ENCODE measurements at regions not wholly inside any gene's neighbourhood (a gene's known extent, or its start where the extent isn't known, plus 50 kb on each side); places are given as distances from the start of the nearest gene placed in this dataset.
"Not testable (repeated sequence)": the region's sequence is repeated elsewhere in the genome, so short reads cannot be mapped to it uniquely, and the experiment has no call there.

GRCh38 chr22:48301421-48301820, 1526.3 kb downstream of the BRD1 start:
- no peaks in the 10 kb centered on the region for H3K4me1 Mint-ChIP-seq
- H3K27ac Mint-ChIP-seq, result peak overlapping the region in 1 of 8 donors; percentile 56
- no peaks in the 10 kb centered on the region for H3K9me3 ChIP-seq (ENCODE audit: low read length)
- ChIA-PET CTCF (no interaction called here), POLR2A (no interaction called here)
- DNase-seq, result no peak
- H3K9me3 Mint-ChIP-seq, result no peaks in the 10 kb centered on the region
- peaks cover 4 to 10% of the 10 kb centered on the region in 2 donors for H3K27me3 Mint-ChIP-seq
- H3K36me3 ChIP-seq (ENCODE audit: insufficient read depth, low read length), result no peaks in the 10 kb centered on the region
- no peaks in the 10 kb centered on the region for H3K4me1 ChIP-seq (ENCODE audit: insufficient read depth, low read length)
- no peak overlapping the region for H3K27ac ChIP-seq (ENCODE audit: low read depth, low read length)
- H3K36me3 Mint-ChIP-seq, result no peaks in the 10 kb centered on the region
- no peak overlapping the region for H3K4me3 ChIP-seq (ENCODE audit: low read length)
- no peak overlapping the region for H3K4me3 Mint-ChIP-seq
- no peaks in the 10 kb centered on the region for H3K27me3 ChIP-seq (ENCODE audit: insufficient read depth, low read length, poor library complexity, severe bottlenecking)

DNA sequence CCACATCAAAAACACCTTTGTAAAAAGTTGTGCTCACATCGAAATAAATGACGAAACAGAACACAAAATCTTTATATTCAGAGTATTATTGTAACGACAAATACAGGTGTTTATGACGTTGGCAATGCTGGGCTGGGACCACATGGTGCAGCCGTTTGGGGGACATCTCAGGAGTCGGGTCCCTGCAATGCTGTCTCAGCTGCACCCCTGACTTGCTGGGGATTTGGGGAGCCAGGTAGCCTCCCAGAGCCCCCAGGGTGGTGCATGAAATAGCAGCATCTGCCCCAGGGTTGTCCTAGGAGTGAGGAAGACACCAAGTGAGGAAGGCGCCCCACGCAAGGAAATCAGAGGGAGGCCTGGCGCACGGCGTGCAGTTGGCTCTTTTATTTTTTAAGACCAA, 1526.8 kb downstream of the BRD1 start:
- no peak for DNase-seq
- Histone ChIP-seq H3K27ac (ENCODE audit: low read depth, low read length) (no peak overlapping the region), H3K9me3 (ENCODE audit: low read length) (no peaks in the 10 kb centered on the region), H3K4me3 (ENCODE audit: low read length) (no peak overlapping the region), H3K4me1 (ENCODE audit: insufficient read depth, low read length) (no peaks in the 10 kb centered on the region), H3K27me3 (ENCODE audit: insufficient read depth, low read length, poor library complexity, severe bottlenecking) (no peaks in the 10 kb centered on the region), H3K36me3 (ENCODE audit: insufficient read depth, low read length) (no peaks in the 10 kb centered on the region)
- Mint-ChIP-seq H3K36me3 (no peaks in the 10 kb centered on the region), H3K4me3 (no peak overlapping the region), H3K27me3 (peaks cover 4 to 10% of the 10 kb centered on the region in 2 donors), H3K4me1 (no peaks in the 10 kb centered on the region), H3K27ac (no peak overlapping the region), H3K9me3 (no peaks in the 10 kb centered on the region)
- POLR2A ChIA-PET, result no interaction called here
- CTCF ChIA-PET, result no interaction called here

DNA sequence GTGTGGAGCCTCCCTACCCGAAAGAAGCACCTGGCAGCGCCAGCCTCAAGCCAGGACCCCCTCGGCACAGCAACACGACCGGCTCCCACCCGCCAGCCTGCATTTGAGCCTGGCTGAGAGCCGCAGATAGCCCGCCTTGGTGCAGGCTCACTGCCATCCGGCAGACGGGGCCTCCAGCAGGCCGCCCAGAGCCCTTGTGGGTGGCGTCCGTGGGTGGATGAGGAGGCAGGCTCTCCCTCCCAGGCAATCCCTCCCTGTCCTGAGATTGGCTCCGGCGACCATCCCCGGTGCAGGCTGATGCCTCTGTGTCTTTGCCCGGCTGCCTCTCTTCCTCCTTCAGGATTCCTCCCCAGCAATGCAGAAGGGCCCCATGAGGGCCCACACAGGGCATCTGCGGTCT, 1527.9 kb downstream of the BRD1 start:
- H3K27me3 ChIP-seq (ENCODE audit: insufficient read depth, low read length, poor library complexity, severe bottlenecking), result no peaks in the 10 kb centered on the region
- no peak overlapping the region for H3K27ac ChIP-seq (ENCODE audit: low read depth, low read length)
- H3K4me3 Mint-ChIP-seq, result no peak overlapping the region
- no peaks in the 10 kb centered on the region for H3K36me3 ChIP-seq (ENCODE audit: insufficient read depth, low read length)
- no peaks in the 10 kb centered on the region for H3K9me3 ChIP-seq (ENCODE audit: low read length)
- ChIA-PET CTCF (no interaction called here), POLR2A (no interaction called here)
- H3K9me3 Mint-ChIP-seq, result no peaks in the 10 kb centered on the region
- DNase-seq, result peak in 1 of 5 donors; percentile 28
- no peaks in the 10 kb centered on the region for H3K36me3 Mint-ChIP-seq
- H3K4me1 Mint-ChIP-seq, result no peaks in the 10 kb centered on the region
- no peaks in the 10 kb centered on the region for H3K4me1 ChIP-seq (ENCODE audit: insufficient read depth, low read length)
- H3K4me3 ChIP-seq (ENCODE audit: low read length), result no peak overlapping the region
- H3K27me3 Mint-ChIP-seq, result peaks cover 0 to 7% of the 10 kb centered on the region in 2 donors
- no peak overlapping the region for H3K27ac Mint-ChIP-seq

DNA sequence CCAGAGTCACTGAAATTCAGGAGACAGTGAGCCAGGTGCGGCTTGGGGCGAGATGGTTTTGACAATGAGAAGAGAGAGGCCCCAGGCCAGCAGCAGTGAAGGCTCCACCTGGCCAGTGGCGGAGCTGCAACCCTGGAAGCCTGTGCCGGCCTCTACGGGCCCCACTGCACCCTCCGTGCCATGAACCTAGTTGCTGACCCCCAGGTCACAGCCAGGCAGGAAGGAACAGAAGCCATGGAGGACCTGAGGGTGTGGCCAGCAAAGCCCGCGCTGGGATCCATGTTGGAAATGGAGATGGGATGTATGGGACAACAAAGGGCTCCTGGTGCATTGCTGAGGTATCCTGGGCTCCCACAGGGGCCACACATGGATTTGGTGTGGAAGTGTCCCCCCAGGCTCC, 1528.5 kb downstream of the BRD1 start:
- POLR2A ChIA-PET, result no interaction called here
- no peaks in the 10 kb centered on the region for H3K36me3 Mint-ChIP-seq

GRCh38 chr22:48297296-48297695, 1530.4 kb downstream of the BRD1 start:
- Mint-ChIP-seq H3K36me3 (no peaks in the 10 kb centered on the region), H3K27ac (no peak overlapping the region), H3K4me1 (no peaks in the 10 kb centered on the region), H3K4me3 (no peak overlapping the region), H3K27me3 (peaks cover 0 to 3% of the 10 kb centered on the region in 2 donors), H3K9me3 (peaks cover 0 to 4% (median 0%) of the 10 kb centered on the region in 5 donors)
- H3K4me3 ChIP-seq (ENCODE audit: low read length), result no peak overlapping the region
- DNase-seq, result no peak
- H3K36me3 ChIP-seq (ENCODE audit: insufficient read depth, low read length), result no peaks in the 10 kb centered on the region
- POLR2A ChIA-PET, result no interaction called here
- CTCF ChIA-PET, result no interaction called here
- no peaks in the 10 kb centered on the region for H3K27me3 ChIP-seq (ENCODE audit: insufficient read depth, low read length, poor library complexity, severe bottlenecking)
- no peaks in the 10 kb centered on the region for H3K4me1 ChIP-seq (ENCODE audit: insufficient read depth, low read length)
- no peaks in the 10 kb centered on the region for H3K9me3 ChIP-seq (ENCODE audit: low read length)
- H3K27ac ChIP-seq (ENCODE audit: low read depth, low read length), result no peak overlapping the region

More for the DNA sequence above, 1528.5 kb downstream of the BRD1 start:
- Histone ChIP-seq H3K4me3 (ENCODE audit: low read length) (no peak overlapping the region), H3K9me3 (ENCODE audit: low read length) (no peaks in the 10 kb centered on the region), H3K27me3 (ENCODE audit: insufficient read depth, low read length, poor library complexity, severe bottlenecking) (no peaks in the 10 kb centered on the region), H3K4me1 (ENCODE audit: insufficient read depth, low read length) (no peaks in the 10 kb centered on the region), H3K36me3 (ENCODE audit: insufficient read depth, low read length) (no peaks in the 10 kb centered on the region), H3K27ac (ENCODE audit: low read depth, low read length) (no peak overlapping the region)
- Mint-ChIP-seq H3K4me3 (no peak overlapping the region), H3K27ac (no peak overlapping the region), H3K27me3 (peaks cover 0 to 4% of the 10 kb centered on the region in 2 donors), H3K4me1 (no peaks in the 10 kb centered on the region), H3K9me3 (no peaks in the 10 kb centered on the region)
- CTCF ChIA-PET, result no interaction called here
- DNase-seq, result peak in 1 of 5 donors; percentile 24

- H3K9me3 Mint-ChIP-seq; H3K27ac Mint-ChIP-seq; H3K36me3 Mint-ChIP-seq; H3K36me3 ChIP-seq (ENCODE audit: insufficient read depth, low read length); H3K4me3 Mint-ChIP-seq; H3K27me3 Mint-ChIP-seq; H3K4me1 ChIP-seq (ENCODE audit: insufficient read depth, low read length); H3K27me3 ChIP-seq (ENCODE audit: insufficient read depth, low read length, poor library complexity, severe bottlenecking); H3K27ac ChIP-seq (ENCODE audit: low read depth, low read length); H3K4me3 ChIP-seq (ENCODE audit: low read length); H3K9me3 ChIP-seq (ENCODE audit: low read length); POLR2A ChIA-PET; DNase-seq; H3K4me1 Mint-ChIP-seq; CTCF ChIA-PET: not testable (repeated sequence)
Observed at GRCh38 chr22:48289954-48290353, 1527.5 kb downstream of the TBC1D22A start.

GRCh38 chr22:48288376-48288940, 1526.0 kb downstream of the TBC1D22A start:
- Mint-ChIP-seq H3K4me3 (no peak overlapping the region), H3K27me3 (peaks cover 0 to 2% of the 10 kb centered on the region in 2 donors), H3K9me3 (peaks cover 0 to 4% (median 2%) of the 10 kb centered on the region in 5 donors), H3K4me1 (no peaks in the 10 kb centered on the region), H3K36me3 (peaks cover 0 to 2% (median 0%) of the 10 kb centered on the region in 3 donors), H3K27ac (no peak overlapping the region)
- CTCF ChIA-PET, result no interaction called here
- POLR2A ChIA-PET, result no interaction called here
- DNase-seq, result no peak
- Histone ChIP-seq H3K27me3 (ENCODE audit: insufficient read depth, low read length, poor library complexity, severe bottlenecking) (no peaks in the 10 kb centered on the region), H3K4me3 (ENCODE audit: low read length) (no peak overlapping the region), H3K27ac (ENCODE audit: low read depth, low read length) (no peak overlapping the region), H3K9me3 (ENCODE audit: low read length) (no peaks in the 10 kb centered on the region), H3K4me1 (ENCODE audit: insufficient read depth, low read length) (no peaks in the 10 kb centered on the region), H3K36me3 (ENCODE audit: insufficient read depth, low read length) (no peaks in the 10 kb centered on the region)

DNA sequence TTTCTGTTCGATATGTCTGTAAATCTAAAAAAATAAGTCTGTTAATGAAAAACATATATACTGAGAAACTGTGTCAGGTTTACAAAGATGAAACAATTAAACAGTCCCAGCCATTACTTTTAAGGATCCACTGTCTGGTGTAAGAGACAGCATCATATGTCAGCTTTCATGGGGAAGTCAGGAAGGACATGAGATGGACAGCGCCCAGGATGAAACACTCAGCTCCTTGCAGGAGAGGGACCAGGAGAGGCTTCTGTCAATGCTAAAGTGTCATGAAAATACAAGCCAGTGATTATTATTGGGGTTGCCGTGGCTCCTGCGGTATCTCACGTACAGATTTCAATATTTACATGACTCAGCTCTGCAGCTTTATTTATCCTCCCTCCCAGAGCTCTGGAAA, 1524.6 kb downstream of the TBC1D22A start:
- no peaks in the 10 kb centered on the region for H3K36me3 Mint-ChIP-seq
- no peak overlapping the region for H3K4me3 Mint-ChIP-seq
- H3K27ac ChIP-seq (ENCODE audit: low read depth, low read length), result no peak overlapping the region
- H3K4me1 Mint-ChIP-seq, result no peaks in the 10 kb centered on the region
- no peak for DNase-seq
- H3K4me1 ChIP-seq (ENCODE audit: insufficient read depth, low read length), result no peaks in the 10 kb centered on the region
- H3K36me3 ChIP-seq (ENCODE audit: insufficient read depth, low read length), result no peaks in the 10 kb centered on the region
- H3K27me3 Mint-ChIP-seq, result peaks cover 0 to 2% of the 10 kb centered on the region in 2 donors
- H3K4me3 ChIP-seq (ENCODE audit: low read length), result no peak overlapping the region
- no peak overlapping the region for H3K27ac Mint-ChIP-seq
- no peaks in the 10 kb centered on the region for H3K9me3 ChIP-seq (ENCODE audit: low read length)
- CTCF ChIA-PET, result no interaction called here
- POLR2A ChIA-PET, result no interaction called here
- no peaks in the 10 kb centered on the region for H3K27me3 ChIP-seq (ENCODE audit: insufficient read depth, low read length, poor library complexity, severe bottlenecking)
- H3K9me3 Mint-ChIP-seq, result peaks cover 0 to 3% (median 0%) of the 10 kb centered on the region in 5 donors

DNA sequence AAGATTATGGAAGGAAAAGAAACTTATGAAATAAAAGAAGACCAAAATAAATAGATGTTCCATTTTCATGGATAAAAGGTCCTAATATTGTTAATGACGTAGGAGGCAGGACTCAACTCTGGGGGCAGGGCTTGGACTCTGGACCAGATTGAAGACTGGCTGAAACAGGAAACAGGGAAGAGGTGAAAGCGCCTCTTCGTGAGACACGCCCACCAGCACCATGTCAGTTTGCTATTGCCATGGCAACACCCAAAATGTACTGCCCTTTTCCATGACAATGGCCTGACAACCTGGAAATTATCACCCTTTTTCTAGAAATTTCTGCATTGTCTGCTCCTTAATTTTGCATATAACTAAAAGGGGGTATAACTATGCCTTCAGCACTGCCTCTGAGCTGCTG, 1522.2 kb downstream of the TBC1D22A start:
- no peaks in the 10 kb centered on the region for H3K27me3 ChIP-seq (ENCODE audit: insufficient read depth, low read length, poor library complexity, severe bottlenecking)
- CTCF ChIA-PET, result no interaction called here
- H3K4me1 ChIP-seq (ENCODE audit: insufficient read depth, low read length), result no peaks in the 10 kb centered on the region
- no peak overlapping the region for H3K27ac ChIP-seq (ENCODE audit: low read depth, low read length)
- no peak overlapping the region for H3K4me3 ChIP-seq (ENCODE audit: low read length)
- H3K4me1 Mint-ChIP-seq, result no peaks in the 10 kb centered on the region
- POLR2A ChIA-PET, result no interaction called here
- H3K27ac Mint-ChIP-seq, result no peak overlapping the region
- H3K4me3 Mint-ChIP-seq, result no peak overlapping the region
- H3K36me3 Mint-ChIP-seq, result no peaks in the 10 kb centered on the region
- H3K36me3 ChIP-seq (ENCODE audit: insufficient read depth, low read length), result no peaks in the 10 kb centered on the region
- H3K27me3 Mint-ChIP-seq, result peaks cover 6 to 15% of the 10 kb centered on the region in 2 donors
- DNase-seq, result no peak
- no peaks in the 10 kb centered on the region for H3K9me3 ChIP-seq (ENCODE audit: low read length)
- H3K9me3 Mint-ChIP-seq, result no peaks in the 10 kb centered on the region

Data from CD8-positive, alpha-beta memory T cell (primary cell).